ENCODE measurements at regions not wholly inside any gene's neighbourhood (a gene's known extent, or its start where the extent isn't known, plus 50 kb on each side); places are given as distances from the start of the nearest gene placed in this dataset.

GRCh38 chr4:162239992-162240769 is 76.4 kb upstream of the FSTL5 start:
- Histone ChIP-seq H3K27me3 (ENCODE audit: control insufficient read depth in 4 of 4, insufficient read depth in 4 of 4, low read length in 3 of 4) (no peaks in the 10 kb centered on the region), H3K9ac (ENCODE audit: low read depth in 1 of 2, low read length in 2 of 2) (no peak overlapping the region), H3K4me1 (ENCODE audit: control insufficient read depth in 4 of 4, insufficient read depth in 4 of 4, low read length in 3 of 4) (no peaks in the 10 kb centered on the region), H3K36me3 (ENCODE audit: control insufficient read depth in 4 of 4, insufficient read depth in 3 of 4, low read depth in 1 of 4, low read length in 3 of 4) (no peaks in the 10 kb centered on the region), H3K4me3 (ENCODE audit: low read depth in 1 of 3, low read length in 3 of 3) (no peak overlapping the region), H3K27ac (ENCODE audit: low read depth in 1 of 2, low read length in 2 of 2) (no peak overlapping the region), H3K9me3 (ENCODE audit: control insufficient read depth in 4 of 4, low read length in 3 of 4) (peaks cover 0 to 3% (median 0%) of the 10 kb centered on the region in 4 donors)
- WGBS, result 89% methylated on average over 5 of the region's 5 CpGs
- TF ChIP-seq JUND (IDR thresholded peaks at IDR 0.05) (no peak), FOXA2 (IDR thresholded peaks at IDR 0.05) (no peak), YY1 (IDR thresholded peaks at IDR 0.05) (no peak), EGR1 (IDR thresholded peaks at IDR 0.05; ENCODE audit: low read depth in 2 of 2) (no peak)
- DNase-seq (ENCODE audit: low spot score), result no peak

- Histone ChIP-seq H3K36me3 (ENCODE audit: control insufficient read depth in 4 of 4, insufficient read depth in 3 of 4, low read depth in 1 of 4, low read length in 3 of 4) (no peaks in the 10 kb centered on the region), H3K9me3 (ENCODE audit: control insufficient read depth in 4 of 4, low read length in 3 of 4) (no peaks in the 10 kb centered on the region), H3K4me3 (ENCODE audit: low read depth in 1 of 3, low read length in 3 of 3) (no peak overlapping the region), H3K4me1 (ENCODE audit: control insufficient read depth in 4 of 4, insufficient read depth in 4 of 4, low read length in 3 of 4) (no peaks in the 10 kb centered on the region), H3K9ac (ENCODE audit: low read depth in 1 of 2, low read length in 2 of 2) (no peak overlapping the region), H3K27me3 (ENCODE audit: control insufficient read depth in 4 of 4, insufficient read depth in 4 of 4, low read length in 3 of 4) (no peaks in the 10 kb centered on the region), H3K27ac (ENCODE audit: low read depth in 1 of 2, low read length in 2 of 2) (no peak overlapping the region)
- TF ChIP-seq SP1 (IDR thresholded peaks at IDR 0.05) (no peak), YY1 (IDR thresholded peaks at IDR 0.05) (no peak), EGR1 (IDR thresholded peaks at IDR 0.05; ENCODE audit: low read depth in 2 of 2) (no peak), HNF4A (conservative IDR thresholded peaks at IDR 0.05) (no peak), GABPA (IDR thresholded peaks at IDR 0.05 in 1 of 2, conservative IDR thresholded peaks at IDR 0.05 in 1 of 2) (no peak), ZBTB33 (IDR thresholded peaks at IDR 0.05) (no peak), HNF4G (IDR thresholded peaks at IDR 0.05) (no peak), JUND (IDR thresholded peaks at IDR 0.05) (no peak), MAX (IDR thresholded peaks at IDR 0.05) (no peak), TAF1 (conservative IDR thresholded peaks at IDR 0.05) (no peak), CTCF (IDR thresholded peaks at IDR 0.05; ENCODE audit: low read depth, low read length, missing input control) (no peak), RAD21 (IDR thresholded peaks at IDR 0.05) (no peak), ATF3 (IDR thresholded peaks at IDR 0.05) (no peak), FOXA1 (IDR thresholded peaks at IDR 0.05) (no peak), RXRA (IDR thresholded peaks at IDR 0.05) (no peak), FOXA2 (IDR thresholded peaks at IDR 0.05) (no peak)
- 75% methylated on average over 2 of the region's 2 CpGs for WGBS
- DNase-seq (ENCODE audit: low spot score), result no peak
Measured at GRCh38 chr4:162237676-162238075, 73.9 kb upstream of the FSTL5 start.

Measured in liver (tissue), 8 donors.